GM18907 (cell line): ENCODE measurements at regions not wholly inside any gene's neighbourhood (a gene's known extent, or its start where the extent isn't known, plus 50 kb on each side); places are given as distances from the start of the nearest gene placed in this dataset.
A peak's percentile ranks its signal among the peaks of the same experiment; 100 is the strongest.
"Not testable (repeated sequence)": the region's sequence is repeated elsewhere in the genome, so short reads cannot be mapped to it uniquely, and the experiment has no call there.

ENCODE experiments used
- ATAC-seq: cut with Tn5 transposase; IDR thresholded peaks from one replicate; pipeline ENCODE4 v1.9.1; 2021; ENCODE audit warnings: mild to moderate bottlenecking, moderate library complexity; ENCODE audit not compliant: unreplicated experiment

DNA sequence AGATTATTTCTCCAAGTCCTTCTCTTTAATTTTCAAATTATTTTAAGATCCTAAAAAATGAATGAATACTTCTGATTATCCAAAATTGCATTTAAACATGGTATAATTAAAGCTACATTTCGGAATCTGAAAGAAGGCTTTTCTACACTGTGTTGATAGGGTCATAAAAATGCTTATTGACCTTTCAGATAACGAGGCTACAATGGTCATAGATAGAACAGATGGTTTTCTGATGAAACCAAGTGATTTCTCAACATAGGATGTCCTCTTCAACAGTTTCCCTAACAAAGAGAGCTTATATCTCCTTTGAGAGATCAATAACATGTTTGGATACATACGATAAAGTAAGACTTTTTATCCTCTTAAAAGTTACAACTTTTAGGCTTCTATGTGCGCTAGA lies 201.1 kb downstream of the PTH2R start:
- ATAC-seq = no peak

DNA sequence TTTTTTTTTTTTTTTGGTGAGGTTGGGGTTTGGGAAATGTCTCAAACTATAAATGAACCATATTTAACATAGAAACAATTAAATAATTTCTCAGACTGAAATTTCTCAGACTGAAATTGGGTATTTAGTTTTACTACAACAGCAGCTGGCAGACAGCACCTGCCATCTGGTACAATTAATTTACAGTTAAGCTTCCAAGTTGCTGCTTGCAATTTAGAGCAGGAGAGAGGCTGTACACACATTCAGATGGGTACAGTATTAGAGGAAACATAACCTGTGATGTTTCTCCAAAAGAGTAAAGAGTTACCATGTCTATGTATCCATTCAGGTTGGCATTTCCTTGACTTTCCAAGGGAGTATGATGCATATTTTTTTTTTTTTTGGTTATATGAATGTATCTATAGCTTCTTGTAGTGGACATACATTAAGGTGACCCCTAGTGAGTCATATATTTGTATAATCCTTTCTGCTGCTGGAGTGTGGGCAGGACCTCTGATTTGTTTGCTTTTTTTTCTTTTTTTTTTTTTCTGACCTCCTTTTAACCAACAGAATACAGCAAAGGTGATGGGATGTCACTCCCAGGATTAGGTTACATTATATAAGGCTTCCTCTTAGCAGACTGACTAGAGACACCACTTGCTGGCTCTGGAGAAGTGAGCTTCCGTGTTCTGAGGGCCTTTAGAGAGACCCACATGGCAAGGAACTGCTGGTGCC lies 201.7 kb downstream of the PTH2R start:
- no peak for ATAC-seq

DNA sequence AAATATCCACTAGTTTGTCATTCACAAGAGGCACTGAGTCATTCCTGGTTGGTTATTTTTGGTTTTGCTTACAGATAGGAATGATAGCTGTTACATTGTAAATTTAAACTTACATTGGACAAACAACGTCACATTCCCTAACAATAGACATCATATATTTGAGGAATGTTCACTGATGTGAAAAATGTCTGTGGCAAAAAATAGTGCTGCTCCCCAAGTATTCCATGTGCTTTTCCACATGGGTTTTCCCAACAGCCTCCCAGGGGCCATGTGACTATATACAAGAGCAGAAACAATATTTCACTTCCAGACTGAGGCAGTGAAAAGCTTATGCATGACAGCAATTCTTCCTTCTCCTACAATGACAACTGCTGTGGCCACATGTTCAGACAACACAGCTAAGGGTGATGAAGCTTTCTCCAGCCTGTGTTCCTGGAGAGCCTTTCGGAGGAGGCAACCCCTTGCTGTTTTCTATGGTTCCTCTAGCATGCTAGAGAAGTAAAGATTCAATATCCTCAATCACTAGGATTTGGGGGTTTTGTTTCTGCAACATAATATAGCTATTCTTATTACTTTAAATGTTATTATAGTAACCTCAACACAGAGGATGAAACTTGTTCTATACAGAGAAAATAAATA lies 202.7 kb downstream of the PTH2R start:
- no peak for ATAC-seq

DNA sequence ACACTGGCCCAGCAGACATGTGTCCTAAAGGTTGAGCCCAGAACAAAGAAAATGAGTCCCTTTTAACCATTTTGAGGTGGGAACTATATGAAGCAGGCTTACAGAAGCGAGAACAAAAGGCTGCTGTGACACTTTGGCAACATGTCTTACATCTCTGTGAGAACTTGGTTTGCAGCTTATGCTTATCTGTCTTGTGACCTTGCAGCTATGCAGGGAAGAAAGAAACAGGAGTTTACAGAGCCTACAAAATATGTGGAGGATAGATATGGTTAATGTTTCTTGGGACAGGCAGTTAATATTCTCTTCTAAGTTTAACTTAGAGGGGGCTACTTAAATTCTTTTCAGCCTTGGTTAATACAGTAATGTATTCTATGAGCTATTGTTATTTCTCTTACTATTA lies 209.1 kb downstream of the PTH2R start:
- not testable (repeated sequence) for ATAC-seq

DNA sequence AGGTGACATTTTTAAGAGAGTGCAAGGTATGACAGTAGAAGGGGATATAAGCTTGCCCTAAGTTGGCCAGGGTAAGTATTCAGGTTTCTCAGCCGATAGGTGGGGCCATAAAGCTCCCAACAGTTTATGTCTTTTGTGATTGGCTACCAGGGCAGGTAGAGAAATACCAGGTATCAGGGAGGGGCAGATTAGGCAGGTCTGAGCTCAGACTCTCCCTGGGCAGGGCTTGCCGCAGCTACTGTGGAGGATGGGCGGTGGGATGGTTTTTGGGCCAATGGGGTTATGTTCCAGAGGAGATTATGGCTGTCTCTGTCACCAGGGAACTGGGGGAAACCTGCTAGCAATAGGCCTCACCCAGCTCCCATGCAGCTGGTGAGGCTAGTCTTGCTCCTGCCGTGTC lies 211.6 kb downstream of the PTH2R start:
- ATAC-seq = no peak

DNA sequence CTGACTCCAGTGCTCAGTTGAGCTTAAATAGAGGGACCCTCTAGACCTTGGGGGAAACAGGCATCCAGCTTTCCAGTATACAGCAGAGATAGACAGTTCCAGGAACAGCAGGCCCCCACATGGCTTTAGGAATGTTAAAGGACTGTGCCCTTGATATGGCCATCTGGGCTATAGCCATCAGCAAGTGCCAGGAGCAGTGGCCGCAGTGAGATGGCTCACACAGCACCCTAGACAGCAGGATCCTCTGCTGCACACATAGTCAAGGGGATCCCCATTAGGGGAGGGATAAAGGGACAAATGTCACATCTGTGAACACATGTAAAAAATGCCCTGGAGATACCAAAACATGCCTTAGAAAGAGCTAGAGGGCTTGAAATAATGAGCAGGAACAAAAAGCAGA lies 213.4 kb downstream of the PTH2R start:
- no peak for ATAC-seq

DNA sequence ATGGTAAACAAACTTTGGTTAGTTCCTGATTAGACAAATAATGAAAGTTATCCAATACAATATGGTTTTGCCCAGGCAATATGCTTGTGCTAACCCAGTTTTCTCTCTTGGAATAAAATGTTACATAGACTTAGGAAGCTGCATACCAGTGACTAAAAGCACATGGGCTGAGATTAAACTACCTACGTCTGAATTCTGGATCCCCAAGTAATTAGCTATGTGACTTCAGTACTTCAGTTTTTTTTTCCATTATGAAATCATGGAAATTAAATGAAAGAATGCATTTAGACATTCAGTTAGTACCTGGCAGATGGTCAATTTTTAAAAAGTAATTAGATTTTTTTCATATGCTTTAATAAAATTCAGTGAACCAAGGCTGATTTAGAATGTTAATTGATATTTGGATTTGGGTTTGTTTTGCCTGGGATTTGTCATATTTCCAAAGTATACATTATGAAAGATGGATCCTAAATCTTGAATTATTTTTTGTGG lies 213.9 kb downstream of the PTH2R start:
- no peak for ATAC-seq

DNA sequence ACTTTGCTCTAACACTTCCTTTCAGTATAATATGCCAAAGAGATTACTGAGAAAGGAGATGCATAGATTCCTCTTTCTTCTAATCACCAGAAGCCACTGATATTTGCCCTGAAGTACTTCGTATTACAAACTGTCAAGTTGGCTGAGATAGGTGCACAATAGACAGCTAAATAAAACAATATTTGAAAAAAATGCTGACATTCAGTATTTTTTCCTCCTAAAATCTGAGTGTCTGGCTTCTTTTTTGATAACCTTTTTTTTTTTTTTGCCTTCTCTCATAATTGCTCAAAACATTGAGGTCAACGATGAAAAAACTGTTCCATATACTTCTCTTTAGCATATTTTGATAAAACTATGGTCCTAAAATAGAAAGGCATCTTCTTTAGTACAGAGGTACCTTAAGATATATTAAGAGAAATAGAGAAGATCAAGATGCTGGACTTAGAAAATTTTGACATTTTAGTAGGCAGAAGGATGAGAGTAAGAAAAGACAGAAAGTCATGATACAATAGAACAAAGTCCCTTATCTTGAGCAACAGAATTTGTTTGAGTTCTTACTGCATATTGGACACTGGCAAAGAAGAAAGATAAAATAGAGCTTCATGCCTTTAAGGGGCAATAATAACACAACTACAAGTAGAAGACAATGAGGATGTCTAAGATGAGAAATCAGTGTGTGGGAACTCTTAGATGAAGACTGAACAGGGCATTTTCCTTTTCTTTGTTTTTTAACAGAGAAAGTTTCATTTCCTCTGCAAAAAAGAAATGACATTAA lies 220.7 kb downstream of the PTH2R start:
- no peak for ATAC-seq

DNA sequence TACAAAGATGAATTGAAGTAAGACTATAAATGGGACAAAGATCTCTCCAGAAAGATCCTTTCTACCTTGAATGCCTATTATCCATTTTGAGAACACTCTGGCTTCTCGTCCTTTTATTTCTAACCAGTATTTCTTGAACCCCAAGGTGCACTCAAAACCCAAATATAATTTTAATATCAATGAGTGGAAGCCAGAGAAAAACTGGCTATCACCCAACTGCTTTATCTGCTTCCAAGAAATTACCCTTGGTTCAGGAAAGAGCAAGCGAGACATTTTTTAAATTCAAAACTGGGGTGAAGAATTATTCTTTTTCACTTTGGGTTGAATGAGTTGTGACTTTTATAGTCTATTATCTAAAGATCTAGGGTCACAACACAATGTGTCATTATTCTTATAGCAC lies 221.3 kb downstream of the PTH2R start:
- no peak for ATAC-seq

DNA sequence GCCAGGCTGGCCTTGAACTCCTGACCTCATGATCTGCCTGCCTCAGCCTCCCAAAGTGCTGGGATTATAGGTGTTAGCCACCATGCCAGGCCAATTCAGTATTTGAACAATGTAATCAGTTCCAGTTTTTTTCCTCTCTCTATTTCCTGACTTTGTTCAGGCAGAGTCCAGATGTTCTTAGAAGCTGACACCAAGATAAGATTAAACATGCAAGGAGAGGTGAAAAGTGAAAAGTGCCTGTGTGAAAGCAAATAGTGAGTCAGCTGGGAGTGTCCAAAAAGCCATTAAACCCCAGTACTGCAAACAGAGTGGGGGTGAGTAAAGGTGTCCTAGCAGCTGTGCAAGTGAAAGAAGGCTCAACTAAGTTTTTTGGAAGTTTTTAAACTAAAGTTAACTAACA lies 231.5 kb downstream of the PTH2R start:
- ATAC-seq = peak; percentile 75

DNA sequence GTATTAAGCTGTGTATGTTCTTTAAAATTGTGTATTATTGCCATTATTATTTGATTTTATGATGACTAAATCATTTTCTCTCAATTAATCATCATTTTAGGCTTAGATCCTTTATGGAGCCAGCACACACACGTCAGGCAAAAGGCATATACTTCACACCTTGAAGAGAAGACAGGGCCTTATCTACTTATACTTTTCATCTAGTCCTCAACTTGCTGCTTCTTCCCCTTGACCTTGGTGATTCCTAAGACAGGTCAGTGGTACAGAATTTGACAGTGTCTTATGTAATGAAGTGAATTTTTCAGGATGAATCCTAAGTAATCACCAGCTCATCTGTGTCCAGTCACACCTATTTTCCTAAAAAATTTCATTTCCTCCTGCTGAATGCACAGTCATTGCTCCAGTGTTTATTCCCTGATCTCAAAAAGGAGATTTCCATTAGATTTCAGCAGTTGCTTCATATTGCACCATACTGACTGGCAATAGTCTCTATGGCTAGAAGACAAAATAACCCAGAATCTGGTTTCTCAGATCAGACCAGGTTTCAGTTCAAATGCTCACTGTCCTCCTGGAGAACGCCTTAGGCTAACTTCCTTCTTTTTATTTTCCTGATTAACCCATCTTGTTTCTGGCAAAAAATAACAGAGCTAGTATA lies 235.7 kb downstream of the PTH2R start:
- no peak for ATAC-seq

DNA sequence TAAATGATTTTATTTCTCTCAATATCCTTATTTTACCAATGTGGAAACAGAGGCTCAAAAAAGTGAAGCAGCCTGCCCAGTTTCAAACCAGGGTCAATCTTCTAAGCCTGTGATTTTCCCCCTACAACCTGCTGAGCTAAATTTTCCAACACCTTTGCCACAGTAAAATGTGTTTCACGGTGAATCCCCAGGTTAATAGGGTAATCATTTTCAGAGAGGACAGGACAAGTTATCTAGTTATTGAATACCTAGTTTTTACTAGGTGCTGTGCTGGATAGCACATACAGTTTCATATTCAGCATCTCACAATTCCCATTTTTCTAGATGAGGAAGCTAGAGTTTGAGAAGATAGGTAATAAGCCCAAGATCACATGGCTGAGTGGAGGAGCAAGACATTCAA lies 236.6 kb downstream of the PTH2R start:
- peak; percentile 78 for ATAC-seq

DNA sequence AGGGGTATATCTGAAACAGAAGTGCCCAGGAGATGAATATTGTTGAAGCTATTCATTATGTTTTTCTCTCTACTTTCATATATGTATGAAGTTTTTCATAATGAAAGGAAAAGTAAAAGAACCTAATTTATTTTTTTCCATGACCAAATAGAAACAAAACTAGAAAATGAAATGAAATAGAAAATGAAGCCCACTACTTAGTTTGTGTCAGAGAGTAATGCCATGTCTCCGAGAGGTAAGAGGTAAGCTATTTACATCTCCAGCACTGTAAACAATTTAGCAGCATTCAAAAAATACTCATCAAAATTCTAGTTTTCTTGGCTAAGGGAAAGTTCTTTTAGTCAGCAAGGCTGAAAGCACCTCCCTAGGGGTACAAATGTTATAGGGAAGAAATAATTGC lies 238.6 kb downstream of the PTH2R start:
- ATAC-seq = no peak

DNA sequence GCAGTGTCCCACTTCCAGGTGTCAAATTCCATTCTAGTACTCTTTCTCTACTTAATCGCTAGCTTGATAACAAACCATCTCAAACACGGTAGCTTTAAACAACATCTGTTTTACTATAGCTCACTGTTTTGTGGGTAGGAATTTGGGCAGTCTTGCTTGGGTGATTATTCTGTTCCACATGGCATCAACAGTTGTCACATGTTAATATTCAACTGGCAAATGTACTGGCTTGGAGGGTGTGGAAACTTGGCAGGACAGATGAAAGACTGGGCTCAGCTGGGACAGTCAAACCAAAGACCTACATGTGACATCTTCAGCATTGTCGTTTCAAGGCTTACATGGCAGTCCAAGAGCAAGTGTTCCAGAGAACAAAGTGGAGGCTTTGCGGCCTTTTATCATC lies 241.8 kb downstream of the PTH2R start:
- ATAC-seq = no peak

DNA sequence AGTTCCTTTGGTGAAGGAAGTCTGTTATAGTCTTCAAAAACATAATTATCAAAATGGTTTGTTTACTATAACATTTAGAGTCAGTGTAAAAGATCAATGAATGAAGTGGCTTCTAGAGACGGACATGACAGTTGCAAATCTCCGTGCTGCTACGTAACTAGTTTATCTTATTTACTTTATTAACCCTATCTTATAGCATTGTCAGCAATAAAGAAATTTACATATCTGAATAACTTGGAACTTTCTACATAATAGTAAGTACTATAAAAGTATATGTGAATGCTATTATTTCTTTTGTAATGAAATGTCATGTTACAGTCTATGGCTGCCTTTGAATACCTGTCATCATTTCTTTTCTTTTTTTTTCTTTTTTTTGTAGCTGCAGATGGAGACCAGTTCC lies 246.8 kb downstream of the PTH2R start:
- ATAC-seq = no peak

DNA sequence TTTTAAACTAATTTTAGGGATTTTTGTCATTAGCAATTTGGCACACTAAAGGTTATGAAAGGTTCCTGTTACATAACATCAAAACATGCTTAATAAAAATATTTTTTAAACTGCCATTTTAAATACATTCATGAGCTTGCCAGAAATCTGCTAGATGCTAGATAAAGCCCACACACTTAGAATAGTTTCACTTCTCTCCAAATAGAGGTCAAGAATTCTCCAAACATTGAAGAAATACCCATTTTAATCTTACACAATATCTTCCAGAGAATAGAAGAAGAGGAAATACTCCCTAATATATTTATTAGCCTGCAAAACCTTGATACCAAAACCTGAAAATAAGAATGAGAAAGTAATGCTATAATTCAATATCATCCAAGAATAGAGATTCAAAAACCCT lies 247.5 kb downstream of the PTH2R start:
- no peak for ATAC-seq

DNA sequence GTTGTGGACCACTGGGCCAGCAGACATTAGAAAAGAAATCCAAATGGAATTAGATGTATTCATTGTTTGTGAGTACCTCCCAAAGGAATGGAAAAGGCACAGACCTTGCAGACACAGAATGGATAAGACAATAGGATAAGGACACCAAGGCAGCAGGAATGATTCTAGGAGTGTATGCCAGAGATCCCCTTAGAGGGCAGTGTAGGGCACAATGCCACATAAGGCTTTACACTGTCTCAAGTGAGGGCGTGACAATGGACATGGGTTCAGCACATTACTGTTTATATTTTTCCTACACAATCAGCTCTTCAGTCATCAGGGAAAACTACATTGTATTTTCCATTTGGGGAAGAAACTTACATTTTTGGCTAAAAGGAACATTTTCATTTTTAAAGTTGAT lies 250.9 kb downstream of the PTH2R start:
- ATAC-seq = no peak

DNA sequence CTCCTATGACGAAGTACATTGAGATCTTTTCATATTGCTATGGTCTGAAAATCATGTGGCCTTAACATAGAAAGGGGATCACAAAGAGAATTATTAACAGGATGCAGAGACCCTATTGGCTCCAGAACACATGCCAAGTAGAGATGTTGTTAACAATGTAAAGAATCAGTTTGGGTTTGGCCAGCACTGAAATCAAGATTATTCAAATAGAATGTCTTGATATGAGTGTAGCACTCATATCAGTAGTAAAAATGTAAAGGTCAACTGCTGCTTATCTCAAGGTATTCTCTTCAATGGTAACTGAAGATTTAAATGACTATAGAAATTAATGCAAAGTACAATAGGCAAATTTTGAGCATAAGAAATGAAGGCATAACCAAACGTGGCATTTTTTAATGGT lies 262.8 kb downstream of the PTH2R start:
- ATAC-seq = peak; percentile 59

DNA sequence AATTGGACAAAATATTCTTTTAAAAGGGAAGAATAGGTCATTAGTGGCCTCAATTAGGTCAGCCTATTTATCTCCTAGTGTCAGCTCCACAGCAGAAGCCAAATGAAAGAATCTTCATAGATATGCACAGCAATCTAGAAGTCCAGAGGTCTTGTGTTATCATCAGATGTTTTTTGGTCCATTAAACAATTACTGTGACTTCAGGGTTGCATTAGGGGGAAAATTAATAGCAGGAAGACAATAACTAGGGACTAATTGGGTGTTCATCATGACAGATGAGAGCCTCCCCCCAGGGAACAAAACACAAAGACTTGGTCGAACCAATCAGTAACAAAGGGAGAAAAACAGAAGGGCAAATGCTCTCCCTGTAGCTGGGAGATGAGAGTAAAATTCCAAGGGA lies 264.7 kb downstream of the PTH2R start:
- no peak for ATAC-seq

DNA sequence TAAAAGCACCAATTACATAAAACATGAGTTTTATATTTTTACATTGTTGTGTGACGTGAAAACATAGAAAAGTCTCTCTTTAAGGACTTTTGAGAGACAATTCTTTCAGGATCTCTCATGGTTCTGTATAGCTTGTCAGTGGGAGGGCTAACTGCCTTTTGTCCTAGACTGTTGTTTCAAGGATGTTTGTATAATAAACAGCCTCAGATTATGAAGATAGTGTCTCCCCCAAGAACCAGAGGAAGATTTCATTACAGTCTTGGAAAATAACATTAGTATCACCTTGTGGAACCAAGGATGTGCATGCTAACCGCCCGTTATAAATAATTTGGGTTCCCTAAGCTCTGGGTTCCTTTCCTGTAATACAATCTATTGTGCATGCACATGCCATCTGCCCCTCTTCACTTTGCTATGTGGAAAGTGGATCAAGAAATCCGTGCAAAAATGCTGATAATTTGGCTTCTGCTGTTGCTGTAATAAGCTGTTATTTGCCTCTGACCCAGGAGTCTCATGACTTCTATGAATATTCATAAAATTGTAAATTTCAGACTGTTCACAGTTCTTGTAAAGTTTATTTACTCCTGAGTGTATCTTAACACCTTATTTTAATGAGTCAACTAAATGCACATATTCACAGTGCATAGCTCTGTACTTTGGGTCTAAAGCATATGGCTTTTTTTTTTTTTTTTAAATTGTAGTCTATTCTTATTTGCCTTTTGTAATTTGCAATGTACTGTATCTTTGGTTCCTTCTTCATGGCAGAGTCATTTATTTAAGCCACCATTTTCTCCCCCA lies 265.5 kb downstream of the PTH2R start:
- no peak for ATAC-seq

DNA sequence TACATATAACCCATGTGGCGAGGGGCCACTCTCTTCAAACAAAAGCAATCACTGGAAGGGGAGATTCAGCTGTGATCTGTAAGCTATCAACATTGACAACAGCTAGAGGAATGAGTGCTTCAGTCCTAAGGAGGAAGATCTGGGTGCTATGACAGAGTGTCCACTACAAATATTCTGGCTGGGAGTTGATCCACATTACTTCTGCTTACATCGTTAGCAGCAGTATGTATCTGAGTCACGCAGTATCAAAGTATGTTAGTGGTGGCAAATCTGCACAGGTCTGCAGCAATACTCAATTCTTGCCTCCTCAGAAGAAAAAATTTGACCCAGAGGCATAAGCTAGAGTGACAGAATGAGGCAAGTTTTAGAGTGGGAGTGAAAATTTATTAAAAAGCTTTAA lies 267.0 kb downstream of the PTH2R start:
- no peak for ATAC-seq
